Type B pancreatic cell (in vitro differentiated cells): ENCODE measurements at regions not wholly inside any gene's neighbourhood (a gene's known extent, or its start where the extent isn't known, plus 50 kb on each side); places are given as distances from the start of the nearest gene placed in this dataset.

Source experiments
- DNase-seq: peaks from one replicate; pipeline ENCODE4 v3.0.0; 2021; ENCODE audit warnings: mixed read lengths; ENCODE audit not compliant: unreplicated experiment; ENCODE audit errors: extremely low spot score
- H3K27ac Mint-ChIP-seq: 2 replicates; pipeline ENCODE4 v1.8.0; 2021; ENCODE audit warnings: mild to moderate bottlenecking, mixed read lengths
- H3K27me3 Mint-ChIP-seq: 2 replicates; pipeline ENCODE4 v1.8.0; 2021; ENCODE audit warnings: mixed read lengths
- H3K36me3 Mint-ChIP-seq: 2 replicates; pipeline ENCODE4 v1.8.0; 2021; ENCODE audit warnings: mixed read lengths
- H3K4me1 Mint-ChIP-seq: one replicate; pipeline ENCODE4 v1.8.0; 2021; ENCODE audit warnings: mixed read lengths; ENCODE audit not compliant: unreplicated experiment
- H3K4me3 Mint-ChIP-seq: 2 replicates; pipeline ENCODE4 v1.8.0; 2021; ENCODE audit warnings: mild to moderate bottlenecking, mixed read lengths
- H3K9me3 Mint-ChIP-seq: 2 replicates; pipeline ENCODE4 v1.8.0; 2021; ENCODE audit warnings: mixed read lengths
- TF ChIP-seq, protein P1 (sequence below): fragments of 200-600 bp; sonication (generic); conservative IDR thresholded peaks from 2 replicates; pipeline ENCODE4 v1.5.0; 2021; ENCODE audit warnings: antibody characterized with exemption, mild to moderate bottlenecking

DNA sequence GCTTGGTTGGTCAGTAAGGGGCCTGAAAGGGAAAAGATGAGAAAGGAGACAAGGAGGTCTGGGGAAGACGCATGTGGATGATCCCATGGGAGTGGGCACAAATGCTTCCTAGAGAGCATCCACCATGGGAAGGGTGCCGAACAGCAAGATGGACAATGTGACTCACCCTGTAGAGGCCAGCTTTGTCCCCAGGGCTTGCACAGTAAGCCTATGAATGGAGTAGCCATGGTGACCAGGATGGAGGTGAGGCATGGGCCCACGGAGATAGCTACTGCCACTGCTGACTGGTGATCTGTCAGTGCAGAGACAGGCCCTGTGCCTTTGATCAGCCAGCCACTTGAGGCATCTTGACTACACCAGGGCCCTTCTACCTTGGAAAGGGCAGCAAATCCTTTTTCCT lies 172.6 kb downstream of the HAUS1 start:
- no peak overlapping the region for H3K4me3 Mint-ChIP-seq
- H3K9me3 Mint-ChIP-seq = no peaks in the 10 kb centered on the region
- H3K27me3 Mint-ChIP-seq = no peaks in the 10 kb centered on the region
- no peak overlapping the region for H3K27ac Mint-ChIP-seq
- H3K4me1 Mint-ChIP-seq = no peaks in the 10 kb centered on the region
- DNase-seq = no peak
- TF ChIP-seq, protein P1, sequence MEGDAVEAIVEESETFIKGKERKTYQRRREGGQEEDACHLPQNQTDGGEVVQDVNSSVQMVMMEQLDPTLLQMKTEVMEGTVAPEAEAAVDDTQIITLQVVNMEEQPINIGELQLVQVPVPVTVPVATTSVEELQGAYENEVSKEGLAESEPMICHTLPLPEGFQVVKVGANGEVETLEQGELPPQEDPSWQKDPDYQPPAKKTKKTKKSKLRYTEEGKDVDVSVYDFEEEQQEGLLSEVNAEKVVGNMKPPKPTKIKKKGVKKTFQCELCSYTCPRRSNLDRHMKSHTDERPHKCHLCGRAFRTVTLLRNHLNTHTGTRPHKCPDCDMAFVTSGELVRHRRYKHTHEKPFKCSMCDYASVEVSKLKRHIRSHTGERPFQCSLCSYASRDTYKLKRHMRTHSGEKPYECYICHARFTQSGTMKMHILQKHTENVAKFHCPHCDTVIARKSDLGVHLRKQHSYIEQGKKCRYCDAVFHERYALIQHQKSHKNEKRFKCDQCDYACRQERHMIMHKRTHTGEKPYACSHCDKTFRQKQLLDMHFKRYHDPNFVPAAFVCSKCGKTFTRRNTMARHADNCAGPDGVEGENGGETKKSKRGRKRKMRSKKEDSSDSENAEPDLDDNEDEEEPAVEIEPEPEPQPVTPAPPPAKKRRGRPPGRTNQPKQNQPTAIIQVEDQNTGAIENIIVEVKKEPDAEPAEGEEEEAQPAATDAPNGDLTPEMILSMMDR = no peak
- no peaks in the 10 kb centered on the region for H3K36me3 Mint-ChIP-seq

DNA sequence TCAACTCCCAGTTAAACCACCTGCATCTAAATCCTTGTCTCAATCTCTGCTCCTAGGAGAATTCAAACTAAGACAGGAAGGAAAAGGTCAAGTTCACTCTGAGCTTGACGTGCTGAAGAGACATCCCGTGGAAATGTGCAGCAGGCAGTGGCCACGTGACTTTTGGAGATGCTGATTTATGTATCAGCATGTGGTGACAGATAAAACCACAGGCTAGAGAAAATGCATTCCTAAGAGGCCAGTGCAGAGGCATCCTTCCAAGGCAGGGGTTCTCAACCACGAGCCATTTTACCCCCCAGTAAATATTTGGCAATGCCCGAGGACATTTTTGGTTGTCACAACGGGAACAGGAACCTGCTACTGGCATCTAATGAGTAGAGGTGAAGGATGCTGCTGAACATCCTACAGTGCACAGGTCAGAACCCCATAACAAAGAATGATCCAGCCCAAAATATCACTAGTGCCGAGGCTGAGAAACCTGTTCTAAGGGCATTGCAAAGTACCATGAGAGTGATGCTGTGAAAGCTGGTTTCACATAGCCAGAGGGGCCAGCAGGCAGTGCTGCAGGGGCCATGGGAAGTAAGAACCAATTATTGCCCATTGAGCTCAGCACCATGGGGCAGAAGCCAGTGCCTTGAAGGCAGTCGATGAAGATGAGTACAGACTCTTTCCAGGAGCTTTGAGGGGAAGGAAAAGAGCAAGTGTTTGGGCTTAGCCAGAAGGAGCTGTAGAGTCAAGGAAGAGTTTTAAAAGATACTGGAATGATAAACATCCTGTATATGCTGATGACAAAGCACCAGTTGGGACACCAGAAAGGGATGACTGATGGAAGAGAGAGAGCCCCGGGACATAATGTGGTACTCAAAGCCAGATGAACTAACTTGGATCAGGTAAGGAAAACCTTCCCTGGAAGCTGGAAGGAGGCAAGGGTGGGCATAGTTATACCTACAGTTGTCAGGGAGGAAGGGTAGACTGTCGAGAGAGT lies 174.6 kb downstream of the HAUS1 start:
- TF ChIP-seq, protein P1 = no peak
- no peak overlapping the region for H3K4me3 Mint-ChIP-seq
- DNase-seq = no peak
- no peaks in the 10 kb centered on the region for H3K36me3 Mint-ChIP-seq
- H3K4me1 Mint-ChIP-seq = peaks cover 11% of the 10 kb centered on the region
- no peaks in the 10 kb centered on the region for H3K9me3 Mint-ChIP-seq
- H3K27me3 Mint-ChIP-seq = no peaks in the 10 kb centered on the region
- no peak overlapping the region for H3K27ac Mint-ChIP-seq

DNA sequence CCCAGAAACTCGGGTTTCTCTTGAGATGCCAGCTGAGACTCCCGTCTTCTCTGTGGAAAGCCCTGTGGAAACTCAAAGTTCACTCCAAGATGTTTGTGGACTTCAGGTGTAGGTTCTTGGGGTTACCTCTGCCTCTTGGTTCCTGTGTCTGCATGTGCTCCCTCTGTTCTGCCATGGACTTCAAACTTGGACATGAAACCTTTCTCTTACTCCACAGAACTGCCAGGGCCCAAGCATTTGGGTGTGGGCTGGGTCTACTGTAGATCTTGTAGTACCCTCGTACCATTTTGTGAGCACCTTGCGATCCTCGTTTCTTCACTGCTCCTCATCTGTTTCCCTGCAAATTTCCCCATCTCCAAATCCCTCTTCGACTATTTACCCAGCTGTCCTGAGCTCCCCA lies 175.5 kb downstream of the HAUS1 start:
- Mint-ChIP-seq H3K27me3 (no peaks in the 10 kb centered on the region), H3K36me3 (no peaks in the 10 kb centered on the region), H3K4me1 (peaks cover 19% of the 10 kb centered on the region), H3K27ac (no peak overlapping the region), H3K9me3 (no peaks in the 10 kb centered on the region), H3K4me3 (no peak overlapping the region)
- TF ChIP-seq, protein P1 = no peak
- no peak for DNase-seq

DNA sequence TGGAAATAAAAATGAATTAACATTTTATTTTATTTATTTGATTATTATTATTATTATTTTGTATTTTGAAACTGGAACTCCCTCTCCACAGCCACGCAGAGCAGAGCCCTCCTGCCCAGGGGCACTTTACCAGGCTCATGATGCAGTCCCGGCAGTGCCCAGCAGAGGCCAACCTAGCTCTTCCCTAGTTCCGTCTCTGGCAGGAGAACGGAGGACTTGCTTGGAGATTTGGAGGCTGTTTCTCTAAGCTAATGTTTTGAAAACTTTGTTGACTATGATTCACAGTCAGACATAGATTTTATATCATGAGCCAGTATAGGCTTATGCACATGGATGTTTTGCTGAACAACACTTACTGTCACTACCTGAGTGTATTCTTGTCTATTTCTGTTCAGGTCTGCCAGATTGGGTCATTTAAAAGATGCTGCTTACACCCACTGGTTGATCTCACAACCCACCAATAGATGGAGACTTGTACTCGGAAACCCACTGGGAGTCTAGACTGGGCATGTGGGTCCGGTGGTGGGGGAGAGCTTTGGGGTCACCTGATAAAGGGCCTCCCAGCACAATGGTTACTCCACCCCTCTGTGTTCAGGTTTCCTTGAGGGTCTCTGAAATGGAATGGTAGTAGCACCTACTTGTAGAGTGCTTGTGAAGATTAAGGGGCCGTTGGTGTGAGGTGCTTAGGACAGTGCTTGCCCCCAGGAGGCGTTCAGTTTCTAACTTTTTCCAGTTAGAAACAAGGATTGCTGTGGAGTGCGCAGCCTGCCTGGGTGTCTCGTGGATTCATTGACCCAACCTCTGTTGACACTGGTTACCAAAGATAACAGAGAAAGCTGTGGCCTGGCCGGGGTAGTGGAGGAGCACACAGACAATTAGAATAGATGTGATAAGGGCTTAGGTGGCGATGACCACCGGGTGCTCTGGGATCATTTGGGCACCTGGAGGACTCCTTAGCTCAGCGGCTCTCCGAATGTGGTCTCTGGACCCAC lies 177.3 kb downstream of the HAUS1 start:
- no peak overlapping the region for H3K27ac Mint-ChIP-seq
- no peaks in the 10 kb centered on the region for H3K27me3 Mint-ChIP-seq
- TF ChIP-seq, protein P1 = peak; percentile 94
- H3K4me1 Mint-ChIP-seq = peaks cover 19% of the 10 kb centered on the region
- peak; percentile 79 for DNase-seq
- H3K4me3 Mint-ChIP-seq = no peak overlapping the region
- no peaks in the 10 kb centered on the region for H3K9me3 Mint-ChIP-seq
- H3K36me3 Mint-ChIP-seq = no peaks in the 10 kb centered on the region

DNA sequence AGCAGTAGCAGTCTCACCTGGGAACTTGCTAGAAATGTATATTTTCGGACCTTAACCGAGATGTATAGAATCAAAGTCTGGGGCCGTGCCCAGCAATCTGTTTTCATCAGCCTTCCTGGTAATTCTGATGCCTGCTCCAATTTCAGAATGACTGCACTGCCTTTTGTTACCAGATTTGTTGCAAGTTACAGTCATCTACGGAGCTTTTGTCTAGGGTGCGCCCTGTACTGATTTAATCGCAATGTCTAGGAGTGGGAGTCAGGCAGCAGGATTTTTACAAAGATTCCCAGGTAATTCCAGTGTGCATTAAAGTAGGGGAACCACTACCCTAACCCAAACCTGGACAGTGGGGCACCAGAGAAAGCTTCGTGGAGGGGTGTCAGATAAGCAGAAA lies 178.0 kb downstream of the HAUS1 start:
- no peak overlapping the region for H3K4me3 Mint-ChIP-seq
- H3K27me3 Mint-ChIP-seq = no peaks in the 10 kb centered on the region
- H3K4me1 Mint-ChIP-seq = peaks cover 19% of the 10 kb centered on the region
- DNase-seq = no peak
- TF ChIP-seq, protein P1 = no peak
- H3K27ac Mint-ChIP-seq = no peak overlapping the region
- H3K36me3 Mint-ChIP-seq = no peaks in the 10 kb centered on the region
- H3K9me3 Mint-ChIP-seq = no peaks in the 10 kb centered on the region
